GM12892 (cell line): ENCODE measurements at regions not wholly inside any gene's neighbourhood (a gene's known extent, or its start where the extent isn't known, plus 50 kb on each side); places are given as distances from the start of the nearest gene placed in this dataset.
"Not testable (repeated sequence)": the region's sequence is repeated elsewhere in the genome, so short reads cannot be mapped to it uniquely, and the experiment has no call there.

ENCODE experiments used
- DNase-seq: peaks from one replicate; pipeline ENCODE4 v3.0.0; 2011; ENCODE audit not compliant: insufficient read length
- FAIRE-seq: peaks from 2 replicates; lab custom pipeline; 2011; peaks lifted over from hg19 to GRCh38; lab: Jason Lieb, UNC

- not testable (repeated sequence) for FAIRE-seq, DNase-seq
These were observed 145.8 kb upstream of the PLGLB2 start for GRCh38 chr2:87602118-87602517.

GRCh38 chr2:87602728-87603127, 145.2 kb upstream of the PLGLB2 start:
- not testable (repeated sequence) for FAIRE-seq, DNase-seq

GRCh38 chr2:87603418-87604278, 144.2 kb upstream of the PLGLB2 start:
- FAIRE-seq, DNase-seq: not testable (repeated sequence)

- not testable (repeated sequence) for FAIRE-seq, DNase-seq
These were observed 143.5 kb upstream of the PLGLB2 start for GRCh38 chr2:87604279-87604818.

GRCh38 chr2:87604980-87605379, 142.9 kb upstream of the PLGLB2 start:
- not testable (repeated sequence) for DNase-seq, FAIRE-seq

- not testable (repeated sequence) for FAIRE-seq, DNase-seq
These were observed 139.3 kb upstream of the PLGLB2 start for GRCh38 chr2:87608377-87609166.

- FAIRE-seq: not testable (repeated sequence)
These were observed 136.9 kb upstream of the PLGLB2 start for GRCh38 chr2:87610974-87611373.

DNA sequence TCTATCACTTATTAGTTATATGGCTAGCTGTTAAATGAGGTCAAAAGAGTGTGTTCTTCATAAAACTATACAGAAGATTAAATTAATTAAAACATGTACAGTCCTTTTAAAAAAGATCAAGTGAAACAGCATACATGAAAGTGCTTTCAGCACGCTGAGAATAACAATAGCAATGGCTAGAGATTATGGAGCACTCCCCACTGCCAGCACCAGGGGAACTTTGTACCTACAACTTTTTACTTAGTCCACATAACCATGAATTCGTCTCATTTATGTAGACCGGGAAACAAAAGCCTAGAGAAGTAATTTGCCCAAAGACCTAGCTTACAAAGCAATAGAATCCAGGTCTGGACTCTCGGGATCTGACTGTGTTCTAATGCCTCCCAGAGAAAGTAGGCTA, 136.5 kb upstream of the PLGLB2 start:
- DNase-seq, FAIRE-seq: not testable (repeated sequence)

More at GRCh38 chr2:87610974-87611373, 136.9 kb upstream of the PLGLB2 start:
- not testable (repeated sequence) for DNase-seq

GRCh38 chr2:87611956-87612355, 135.9 kb upstream of the PLGLB2 start:
- DNase-seq, FAIRE-seq: not testable (repeated sequence)

- not testable (repeated sequence) for FAIRE-seq
These were observed 133.0 kb upstream of the PLGLB2 start for GRCh38 chr2:87614829-87615434.

GRCh38 chr2:87619121-87619520, 128.8 kb upstream of the PLGLB2 start:
- not testable (repeated sequence) for FAIRE-seq, DNase-seq

More at GRCh38 chr2:87614829-87615434, 133.0 kb upstream of the PLGLB2 start:
- not testable (repeated sequence) for DNase-seq

GRCh38 chr2:87621139-87621538, 126.7 kb upstream of the PLGLB2 start:
- not testable (repeated sequence) for FAIRE-seq, DNase-seq

GRCh38 chr2:87622720-87623119, 125.2 kb upstream of the PLGLB2 start:
- DNase-seq, FAIRE-seq: not testable (repeated sequence)

GRCh38 chr2:87629491-87630458, 118.1 kb upstream of the PLGLB2 start:
- not testable (repeated sequence) for FAIRE-seq, DNase-seq

DNA sequence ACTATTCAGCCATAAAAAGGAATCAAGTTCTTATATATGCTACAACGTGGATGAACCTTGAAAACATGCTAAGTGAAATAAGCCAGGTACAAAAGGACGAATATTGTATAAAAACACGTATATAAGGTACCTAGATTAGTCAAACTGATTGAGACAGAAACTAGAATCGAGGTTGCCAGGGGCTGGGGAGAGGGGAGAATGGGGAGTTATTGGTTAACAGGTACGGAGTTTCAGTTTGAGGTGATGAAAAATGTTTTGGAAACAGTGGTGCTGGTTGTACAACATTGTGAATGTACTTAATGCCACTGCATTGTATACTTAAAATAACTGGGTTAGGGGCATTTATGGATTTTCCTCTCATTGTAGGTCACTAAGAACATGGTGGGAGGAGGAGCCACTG, 117.0 kb upstream of the PLGLB2 start:
- not testable (repeated sequence) for DNase-seq, FAIRE-seq

- FAIRE-seq, DNase-seq: not testable (repeated sequence)
These were observed 116.5 kb upstream of the PLGLB2 start for GRCh38 chr2:87631402-87631801.

DNA sequence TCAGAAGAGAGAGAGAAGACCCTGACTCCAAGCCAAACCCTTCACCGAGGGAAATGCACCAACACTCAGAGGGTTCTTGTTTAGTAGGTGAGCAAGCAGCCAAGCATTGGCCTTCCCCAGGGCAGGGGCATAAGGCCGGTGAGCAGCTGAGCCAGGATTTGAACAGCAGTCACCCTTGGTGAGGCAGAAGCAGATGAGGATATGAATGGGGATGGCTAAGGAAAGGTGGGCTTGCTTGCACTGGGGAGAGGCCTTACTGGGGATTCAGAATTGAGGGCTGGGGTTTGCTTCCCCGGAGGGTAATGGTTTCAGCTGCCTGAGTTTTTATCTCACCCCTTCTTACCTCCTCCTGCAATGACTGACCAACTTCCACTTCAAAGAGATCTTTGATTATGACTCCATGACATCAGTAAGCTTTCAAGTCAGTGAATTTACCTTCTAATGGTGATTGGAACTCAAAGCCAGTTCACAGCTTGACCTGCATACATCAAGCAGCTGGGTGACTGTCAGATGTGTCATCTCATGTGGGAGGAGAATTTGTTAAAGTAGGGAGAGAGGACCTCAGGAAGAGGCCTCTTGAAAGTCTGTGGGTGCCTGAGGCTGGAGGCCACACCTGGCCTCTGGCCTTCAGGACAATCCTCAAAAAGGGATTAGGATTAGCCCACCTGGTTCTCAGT, 114.5 kb upstream of the PLGLB2 start:
- not testable (repeated sequence) for FAIRE-seq, DNase-seq

- not testable (repeated sequence) for FAIRE-seq, DNase-seq
These were observed 113.8 kb upstream of the PLGLB2 start for GRCh38 chr2:87634106-87634505.
